ENCODE measurements at regions not wholly inside any gene's neighbourhood (a gene's known extent, or its start where the extent isn't known, plus 50 kb on each side); places are given as distances from the start of the nearest gene placed in this dataset.

DNA sequence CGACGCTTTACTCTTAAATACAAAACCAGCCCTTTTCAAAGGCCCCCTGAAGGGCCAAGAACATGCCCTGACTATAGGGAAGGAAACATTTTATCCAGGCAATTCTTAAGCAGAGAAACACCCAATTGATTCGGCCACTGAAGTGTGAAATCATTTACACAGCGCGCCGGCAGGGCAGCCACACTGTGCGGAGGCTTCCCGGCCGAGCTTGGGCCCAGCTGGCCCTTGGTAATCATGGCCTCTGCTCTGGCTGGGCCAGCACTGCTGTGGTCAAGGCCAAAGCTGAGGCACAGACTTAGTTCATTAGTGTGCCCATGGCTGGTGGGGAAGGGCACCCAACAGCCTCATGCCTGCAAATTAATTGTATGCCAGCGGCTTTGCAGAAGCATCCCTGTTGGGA is 143.7 kb upstream of the HABP2 start:
- H3K4me3 ChIP-seq (replicated peaks in 1 of 2; ENCODE audit: low read depth in 2 of 2, low read length in 2 of 2), result no peak overlapping the region
- DNase-seq (ENCODE audit: low read depth in 2 of 2), result no peak
- TF ChIP-seq, protein P1, sequence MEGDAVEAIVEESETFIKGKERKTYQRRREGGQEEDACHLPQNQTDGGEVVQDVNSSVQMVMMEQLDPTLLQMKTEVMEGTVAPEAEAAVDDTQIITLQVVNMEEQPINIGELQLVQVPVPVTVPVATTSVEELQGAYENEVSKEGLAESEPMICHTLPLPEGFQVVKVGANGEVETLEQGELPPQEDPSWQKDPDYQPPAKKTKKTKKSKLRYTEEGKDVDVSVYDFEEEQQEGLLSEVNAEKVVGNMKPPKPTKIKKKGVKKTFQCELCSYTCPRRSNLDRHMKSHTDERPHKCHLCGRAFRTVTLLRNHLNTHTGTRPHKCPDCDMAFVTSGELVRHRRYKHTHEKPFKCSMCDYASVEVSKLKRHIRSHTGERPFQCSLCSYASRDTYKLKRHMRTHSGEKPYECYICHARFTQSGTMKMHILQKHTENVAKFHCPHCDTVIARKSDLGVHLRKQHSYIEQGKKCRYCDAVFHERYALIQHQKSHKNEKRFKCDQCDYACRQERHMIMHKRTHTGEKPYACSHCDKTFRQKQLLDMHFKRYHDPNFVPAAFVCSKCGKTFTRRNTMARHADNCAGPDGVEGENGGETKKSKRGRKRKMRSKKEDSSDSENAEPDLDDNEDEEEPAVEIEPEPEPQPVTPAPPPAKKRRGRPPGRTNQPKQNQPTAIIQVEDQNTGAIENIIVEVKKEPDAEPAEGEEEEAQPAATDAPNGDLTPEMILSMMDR (IDR thresholded peaks at IDR 0.05; ENCODE audit: low read depth, low read length), result no peak

DNA sequence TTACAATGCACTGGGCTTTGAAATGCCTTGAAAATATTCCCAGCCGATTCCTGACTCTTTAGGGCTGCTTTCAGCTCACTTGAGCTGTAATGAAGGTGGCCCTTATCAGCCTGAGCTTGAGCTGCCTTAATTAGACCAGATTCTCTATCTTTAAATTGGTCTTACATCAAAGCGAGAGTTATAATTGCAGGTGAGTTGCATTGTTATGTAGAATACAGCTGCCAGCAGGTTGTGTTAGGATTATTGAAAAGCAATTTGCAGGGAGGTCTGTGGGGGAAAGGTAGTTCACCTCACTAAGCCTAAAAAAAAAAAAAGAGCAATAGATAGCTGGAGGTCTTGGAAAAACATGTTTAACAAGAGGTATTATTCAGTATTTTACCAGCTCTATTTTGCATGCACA is 142.2 kb upstream of the HABP2 start:
- DNase-seq (ENCODE audit: low read depth in 2 of 2), result no peak
- TF ChIP-seq, protein P1 (IDR thresholded peaks at IDR 0.05; ENCODE audit: low read depth, low read length), result no peak
- H3K4me3 ChIP-seq (replicated peaks in 1 of 2; ENCODE audit: low read depth in 2 of 2, low read length in 2 of 2), result no peak overlapping the region

DNA sequence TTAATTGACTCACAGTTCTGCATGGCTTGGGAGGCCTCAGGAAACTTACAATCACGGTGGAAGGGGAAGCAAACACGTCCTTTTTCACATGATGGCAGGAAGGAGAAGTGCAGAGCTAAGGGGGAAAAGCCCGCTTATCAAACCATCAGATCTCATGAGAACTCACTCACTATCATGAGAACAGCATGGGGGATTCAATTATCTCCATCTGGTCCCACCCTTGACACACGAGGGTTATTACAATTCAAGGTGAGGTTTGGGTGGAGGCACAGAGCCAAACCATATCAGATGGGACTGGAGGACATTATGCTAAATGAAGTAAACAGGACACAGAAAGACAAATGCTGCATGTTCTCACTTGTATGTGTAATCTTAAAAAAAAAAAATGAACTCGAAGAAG is 141.4 kb upstream of the HABP2 start:
- TF ChIP-seq, protein P1 (IDR thresholded peaks at IDR 0.05; ENCODE audit: low read depth, low read length), result no peak
- H3K4me3 ChIP-seq (replicated peaks in 1 of 2; ENCODE audit: low read depth in 2 of 2, low read length in 2 of 2), result no peak overlapping the region
- DNase-seq (ENCODE audit: low read depth in 2 of 2), result no peak

DNA sequence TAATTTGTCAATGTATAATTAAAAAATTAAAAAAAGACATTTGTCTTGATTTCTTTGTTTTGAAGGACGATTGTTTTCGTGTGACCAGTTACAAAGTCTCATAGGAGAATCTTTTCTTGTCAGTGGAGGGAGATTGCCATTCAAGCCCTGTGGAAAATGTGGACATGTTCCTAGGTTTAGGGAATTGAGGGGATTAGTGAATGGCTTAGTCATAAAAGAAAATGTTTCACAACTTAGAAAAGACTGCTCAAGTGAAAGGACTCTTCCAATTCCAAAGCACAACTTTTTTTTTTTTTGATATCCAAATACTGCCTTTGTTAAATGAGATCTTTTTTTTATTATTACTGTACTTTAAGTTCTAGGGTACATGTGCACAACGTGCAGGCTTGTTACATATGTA is 140.7 kb upstream of the HABP2 start:
- no peak for DNase-seq (ENCODE audit: low read depth in 2 of 2)
- H3K4me3 ChIP-seq (replicated peaks in 1 of 2; ENCODE audit: low read depth in 2 of 2, low read length in 2 of 2), result no peak overlapping the region
- TF ChIP-seq, protein P1 (IDR thresholded peaks at IDR 0.05; ENCODE audit: low read depth, low read length), result no peak

DNA sequence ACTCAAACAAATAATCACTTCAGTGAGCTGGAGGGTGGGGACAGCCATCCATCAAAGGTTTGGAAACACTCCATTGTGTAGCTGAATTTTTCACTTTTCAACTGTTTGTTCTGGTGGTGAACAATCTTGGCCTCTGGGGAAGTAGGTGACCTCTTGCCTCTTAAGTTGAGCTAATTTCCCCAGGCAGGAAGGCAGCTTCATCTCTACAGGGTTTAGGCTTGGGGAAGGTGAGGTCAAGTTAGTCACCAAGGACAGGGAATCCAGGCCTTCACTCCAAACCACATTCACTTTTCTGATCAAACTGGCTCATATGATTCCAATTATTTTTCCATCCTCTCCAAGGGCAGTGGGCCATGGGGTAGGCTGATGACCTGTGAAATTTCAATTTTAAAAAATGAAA is 138.3 kb upstream of the HABP2 start:
- DNase-seq (ENCODE audit: low read depth in 2 of 2), result no peak
- TF ChIP-seq, protein P1 (IDR thresholded peaks at IDR 0.05; ENCODE audit: low read depth, low read length), result no peak
- no peak overlapping the region for H3K4me3 ChIP-seq (replicated peaks in 1 of 2; ENCODE audit: low read depth in 2 of 2, low read length in 2 of 2)

DNA sequence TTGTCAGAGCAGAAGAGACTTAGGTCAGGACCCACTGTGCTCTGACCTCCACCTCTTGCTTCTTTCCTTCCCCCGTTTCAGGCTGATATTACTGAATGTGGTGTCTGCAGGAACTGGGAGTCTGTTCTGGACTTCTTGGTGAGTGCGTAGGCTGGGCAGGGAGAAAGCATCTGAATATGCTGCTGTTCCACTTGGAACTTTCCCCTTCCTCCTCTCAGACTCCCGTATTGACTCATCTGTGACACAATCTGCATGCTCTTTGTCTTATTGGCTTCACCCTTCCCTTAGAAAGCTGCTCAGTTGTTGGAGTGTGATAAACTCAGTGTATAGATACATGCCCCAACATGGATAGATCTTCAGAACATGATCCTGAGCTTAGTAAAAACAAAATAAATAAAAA is 137.6 kb upstream of the HABP2 start:
- DNase-seq (ENCODE audit: low read depth in 2 of 2), result no peak
- H3K4me3 ChIP-seq (replicated peaks in 1 of 2; ENCODE audit: low read depth in 2 of 2, low read length in 2 of 2), result no peak overlapping the region
- TF ChIP-seq, protein P1 (IDR thresholded peaks at IDR 0.05; ENCODE audit: low read depth, low read length), result no peak

DNA sequence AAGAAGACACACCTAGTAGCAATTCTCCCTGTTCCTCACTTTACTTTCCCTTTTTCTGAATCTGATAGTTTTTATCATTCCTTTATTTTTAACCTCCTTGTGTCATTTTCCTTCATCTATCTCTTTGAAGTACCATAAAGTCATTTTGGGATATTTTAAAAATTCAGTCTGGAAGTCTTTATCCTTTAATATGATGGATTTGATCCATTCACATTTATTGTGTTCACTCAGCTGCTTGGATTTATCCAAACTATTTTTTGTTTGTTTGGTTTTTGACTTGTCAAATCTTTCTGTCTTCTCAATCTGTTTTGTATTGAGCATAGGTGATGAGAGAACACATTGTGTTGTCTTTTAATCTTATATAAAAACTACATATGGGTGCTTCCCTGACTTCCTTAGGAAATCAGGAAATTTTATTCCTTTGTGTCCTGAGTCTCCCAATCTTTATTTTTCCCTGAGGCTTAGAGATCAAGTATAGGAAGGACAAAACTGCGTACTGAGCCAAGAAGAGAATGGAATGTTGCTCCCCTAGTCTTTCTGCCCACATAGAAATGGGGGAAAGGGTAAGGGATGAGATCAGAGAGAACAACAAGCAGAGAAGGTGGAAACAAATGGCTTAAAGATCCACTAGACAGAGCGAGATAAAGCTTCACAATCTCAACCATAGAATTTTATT is 132.7 kb upstream of the HABP2 start:
- DNase-seq (ENCODE audit: low read depth in 2 of 2), result no peak
- no peak overlapping the region for H3K4me3 ChIP-seq (replicated peaks in 1 of 2; ENCODE audit: low read depth in 2 of 2, low read length in 2 of 2)
- TF ChIP-seq, protein P1 (IDR thresholded peaks at IDR 0.05; ENCODE audit: low read depth, low read length), result no peak

Data from cardiac fibroblast (primary cell).